Gastrocnemius medialis (tissue), 4 donors: ENCODE measurements at regions not wholly inside any gene's neighbourhood (a gene's known extent, or its start where the extent isn't known, plus 50 kb on each side); places are given as distances from the start of the nearest gene placed in this dataset.

Source experiments
- ATAC-seq, 2 donors: fragments of 150-250 bp; one replicate each; pipeline ENCODE4 v1.9.1; 2016
- DNase-seq, 2 donors: peaks; one replicate each; pipeline ENCODE4 v3.0.0-alpha.2; 2019
- H3K27ac ChIP-seq, 4 donors: fragments of 200-600 bp; sonication (generic); 1 replicate in 1 of 4; 2 replicates in 3 of 4; pipeline ENCODE4 v1.5.1; 2016 to 2018; ENCODE audit warnings: mild to moderate bottlenecking in 2 of 4, moderate library complexity in 1 of 4
- H3K27me3 ChIP-seq, 3 donors: fragments of 200-600 bp; sonication (generic) in 2 of 3; 1 replicate in 1 of 3; 2 replicates in 2 of 3; pipeline versions ENCODE4 v1.5.1 to v1.6.0; 2016 to 2019; ENCODE audit warnings: mild to moderate bottlenecking in 1 of 3, moderate library complexity in 1 of 3
- H3K36me3 ChIP-seq, 2 donors: fragments of 200-600 bp; sonication (generic) in 1 of 2; one replicate each; pipeline ENCODE4 v1.5.1; 2017 to 2018
- H3K4me1 ChIP-seq, 2 donors: fragments of 200-600 bp; sonication (generic) in 1 of 2; one replicate each; pipeline ENCODE4 v1.5.1; 2016 to 2017; ENCODE audit warnings: mild to moderate bottlenecking in 2 of 2
- H3K4me3 ChIP-seq, 4 donors: fragments of 200-600 bp; sonication (generic) in 3 of 4; 1 replicate in 1 of 4; 2 replicates in 3 of 4; pipeline ENCODE4 v1.5.1; 2016 to 2019; ENCODE audit warnings: mild to moderate bottlenecking in 2 of 4
- H3K9me3 ChIP-seq, 3 donors: fragments of 200-600 bp; sonication (generic) in 2 of 3; 1 replicate in 1 of 3; 2 replicates in 2 of 3; pipeline ENCODE4 v1.5.1; 2016 to 2019
- POLR2A ChIP-seq, 2 donors: fragments of 450-650 bp; IDR thresholded peaks; one replicate each; pipeline ENCODE4 v1.6.1; 2017; ENCODE audit warnings: antibody characterized with exemption in 2 of 2, mild to moderate bottlenecking in 2 of 2, moderate library complexity in 2 of 2
- in situ Hi-C, 4 donors: fragments of 200-750 bp; cut with MboI; loops; one replicate each; pipeline versions ENCODE4 v1.15.0 to v1.8.0; 2017; ENCODE audit warnings: low sequenced_read_pairs in 4 of 4
- intact Hi-C: fragments of 100-400 bp; cut with DNase I; formaldehyde crosslinking; loops from one replicate; pipeline ENCODE4 v1.15.1; 2023; ENCODE audit warnings: low total_unique reads
- TF ChIP-seq, protein P1 (sequence below), 5 experiments: fragments of 450-650 bp in 3 of 5; fragments of 200-600 bp in 2 of 5; sonication (generic) in 2 of 5; IDR thresholded peaks in 4 of 5; conservative IDR thresholded peaks in 1 of 5; 1 replicate in 4 of 5; 2 replicates in 1 of 5; pipeline ENCODE4 v1.5.1; 2016 to 2019; ENCODE audit warnings: antibody characterized with exemption in 5 of 5, mild to moderate bottlenecking in 3 of 5, moderate library complexity in 3 of 5

DNA sequence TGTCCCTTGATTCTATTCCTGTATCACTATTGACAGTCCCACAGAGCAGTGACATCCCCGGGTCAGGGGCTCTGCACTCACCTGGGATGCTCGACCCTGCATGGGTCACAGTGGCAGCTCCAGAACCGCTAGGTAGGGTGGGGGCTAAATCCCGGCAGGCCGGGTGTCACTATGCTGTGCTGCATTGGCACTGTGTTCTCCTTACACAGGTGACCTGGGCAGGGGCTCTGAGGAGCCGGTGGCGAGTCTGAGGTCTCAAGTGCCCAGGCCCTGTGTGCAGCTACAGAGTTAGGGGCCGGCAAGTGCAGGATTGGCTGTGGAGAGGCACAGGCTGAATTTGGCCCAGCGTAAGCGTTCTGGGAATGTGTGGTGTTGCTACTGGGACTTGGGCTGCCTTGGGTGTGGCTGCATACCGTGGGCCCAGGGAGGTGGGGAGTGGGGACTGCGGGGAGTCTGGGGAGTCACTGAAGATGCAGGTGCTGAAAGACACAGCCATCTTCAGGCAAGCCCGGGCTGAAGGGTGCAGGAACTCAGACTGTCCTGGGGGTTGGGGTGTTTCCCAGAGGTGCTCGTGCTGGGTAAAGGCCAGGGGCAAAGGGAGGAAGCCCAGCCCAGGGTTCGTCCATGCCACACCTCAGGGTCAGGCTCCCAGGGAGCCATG is 102.6 kb upstream of the PRR20G start:
- intact Hi-C loops = no loop called here
- TF ChIP-seq, protein P1, sequence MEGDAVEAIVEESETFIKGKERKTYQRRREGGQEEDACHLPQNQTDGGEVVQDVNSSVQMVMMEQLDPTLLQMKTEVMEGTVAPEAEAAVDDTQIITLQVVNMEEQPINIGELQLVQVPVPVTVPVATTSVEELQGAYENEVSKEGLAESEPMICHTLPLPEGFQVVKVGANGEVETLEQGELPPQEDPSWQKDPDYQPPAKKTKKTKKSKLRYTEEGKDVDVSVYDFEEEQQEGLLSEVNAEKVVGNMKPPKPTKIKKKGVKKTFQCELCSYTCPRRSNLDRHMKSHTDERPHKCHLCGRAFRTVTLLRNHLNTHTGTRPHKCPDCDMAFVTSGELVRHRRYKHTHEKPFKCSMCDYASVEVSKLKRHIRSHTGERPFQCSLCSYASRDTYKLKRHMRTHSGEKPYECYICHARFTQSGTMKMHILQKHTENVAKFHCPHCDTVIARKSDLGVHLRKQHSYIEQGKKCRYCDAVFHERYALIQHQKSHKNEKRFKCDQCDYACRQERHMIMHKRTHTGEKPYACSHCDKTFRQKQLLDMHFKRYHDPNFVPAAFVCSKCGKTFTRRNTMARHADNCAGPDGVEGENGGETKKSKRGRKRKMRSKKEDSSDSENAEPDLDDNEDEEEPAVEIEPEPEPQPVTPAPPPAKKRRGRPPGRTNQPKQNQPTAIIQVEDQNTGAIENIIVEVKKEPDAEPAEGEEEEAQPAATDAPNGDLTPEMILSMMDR (IDR thresholded peaks at IDR 0.05 in 4 of 5, conservative IDR thresholded peaks at IDR 0.05 in 1 of 5) = no peak
- TF ChIP-seq POLR2A (IDR thresholded peaks at IDR 0.05) = no peak
- H3K27me3 ChIP-seq = peaks cover 4 to 8% (median 7%) of the 10 kb centered on the region in 3 donors

DNA sequence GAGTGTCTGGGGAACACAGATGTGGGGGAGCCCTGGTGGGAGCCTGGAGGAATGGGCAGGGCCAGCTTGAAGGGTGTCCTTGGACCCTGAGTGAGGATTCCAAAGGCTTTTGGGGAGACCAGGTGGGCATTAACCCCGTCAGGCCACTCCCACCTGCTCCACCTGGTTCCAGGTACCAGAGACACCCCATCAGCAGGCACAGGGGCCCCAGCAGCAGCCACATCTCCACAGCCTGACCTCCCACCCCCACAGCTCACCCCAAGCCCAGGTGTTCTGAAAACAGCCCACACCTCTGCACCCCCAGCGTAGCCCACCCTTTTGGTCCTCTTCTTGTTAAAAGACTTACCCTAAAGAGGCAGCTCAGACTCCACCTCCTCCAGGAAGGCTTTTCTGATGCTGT is 102.1 kb upstream of the PRR20G start:
- H3K4me1 ChIP-seq = no peaks in the 10 kb centered on the region
- H3K27me3 ChIP-seq = peaks cover 4 to 8% (median 7%) of the 10 kb centered on the region in 3 donors
- H3K4me3 ChIP-seq = no peak overlapping the region
- H3K27ac ChIP-seq = no peak overlapping the region
- intact Hi-C loops = no loop called here
- no peaks in the 10 kb centered on the region for H3K9me3 ChIP-seq
- no peaks in the 10 kb centered on the region for H3K36me3 ChIP-seq
- DNase-seq (no peak), ATAC-seq (no peak)
- TF ChIP-seq, protein P1 (IDR thresholded peaks at IDR 0.05 in 4 of 5, conservative IDR thresholded peaks at IDR 0.05 in 1 of 5) = no peak
- no peak for TF ChIP-seq POLR2A (IDR thresholded peaks at IDR 0.05)
- in situ Hi-C loops = no loop called here

More for the DNA sequence above, 102.6 kb upstream of the PRR20G start:
- ATAC-seq (no peak), DNase-seq (no peak)
- Histone ChIP-seq H3K27ac (no peak overlapping the region), H3K36me3 (no peaks in the 10 kb centered on the region), H3K4me3 (no peak overlapping the region), H3K4me1 (no peaks in the 10 kb centered on the region), H3K9me3 (no peaks in the 10 kb centered on the region)
- in situ Hi-C loops = no loop called here

DNA sequence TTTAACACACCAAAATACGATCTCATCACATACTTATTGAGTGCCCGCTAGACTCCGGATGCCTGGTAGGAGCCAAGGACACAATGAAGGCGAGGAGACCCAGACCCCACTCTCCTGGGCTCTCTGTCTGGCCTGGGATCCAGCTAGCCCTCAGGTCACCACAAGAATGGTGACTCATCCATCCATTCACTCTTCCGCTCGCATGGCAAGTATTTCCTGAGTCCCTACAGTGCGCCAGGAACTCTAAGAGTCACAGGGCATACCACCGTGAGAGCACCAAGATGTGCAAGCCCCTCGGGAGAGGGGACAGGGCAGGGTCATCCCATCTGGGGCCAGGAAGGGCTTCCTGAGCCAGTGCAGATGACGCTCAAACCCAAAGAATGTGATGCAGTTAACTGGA is 101.6 kb upstream of the PRR20G start:
- TF ChIP-seq, protein P1 (IDR thresholded peaks at IDR 0.05 in 4 of 5, conservative IDR thresholded peaks at IDR 0.05 in 1 of 5) = no peak
- TF ChIP-seq POLR2A (IDR thresholded peaks at IDR 0.05) = no peak
- no peak for DNase-seq
- ATAC-seq = no peak
- H3K27me3 ChIP-seq = peaks cover 4 to 8% (median 7%) of the 10 kb centered on the region in 3 donors
- no peaks in the 10 kb centered on the region for H3K4me1 ChIP-seq
- H3K27ac ChIP-seq = no peak overlapping the region
- H3K4me3 ChIP-seq = no peak overlapping the region
- no peaks in the 10 kb centered on the region for H3K36me3 ChIP-seq
- H3K9me3 ChIP-seq = no peaks in the 10 kb centered on the region
- in situ Hi-C loops (no loop called here), intact Hi-C loops (no loop called here)

DNA sequence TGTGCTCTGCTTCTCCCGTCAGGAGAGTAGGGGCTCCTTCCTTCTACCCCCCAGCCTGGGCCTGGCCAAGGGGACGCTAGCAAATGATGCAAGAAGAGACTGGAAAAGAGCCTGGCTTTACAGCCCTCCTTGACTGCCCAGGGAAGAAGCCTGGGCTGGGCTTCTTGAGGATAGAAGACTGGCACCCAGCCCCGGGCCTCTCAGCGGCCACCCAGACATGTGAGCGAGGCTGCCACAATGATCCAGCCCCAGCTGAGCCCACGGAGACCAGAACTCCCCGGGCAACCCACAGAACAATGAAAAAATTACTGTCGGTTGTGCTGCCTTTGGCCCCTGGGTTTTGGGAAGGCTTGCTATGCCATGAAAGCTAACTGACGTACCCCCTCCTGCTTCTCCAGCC is 100.6 kb upstream of the PRR20G start:
- TF ChIP-seq, protein P1 (IDR thresholded peaks at IDR 0.05 in 4 of 5, conservative IDR thresholded peaks at IDR 0.05 in 1 of 5) = no peak
- no peak for TF ChIP-seq POLR2A (IDR thresholded peaks at IDR 0.05)
- no peaks in the 10 kb centered on the region for H3K9me3 ChIP-seq
- no peak overlapping the region for H3K4me3 ChIP-seq
- no peaks in the 10 kb centered on the region for H3K36me3 ChIP-seq
- H3K4me1 ChIP-seq = no peaks in the 10 kb centered on the region
- in situ Hi-C loops (no loop called here), intact Hi-C loops (no loop called here)
- DNase-seq (no peak), ATAC-seq (no peak)
- H3K27me3 ChIP-seq = peaks cover 4 to 8% (median 7%) of the 10 kb centered on the region in 3 donors
- no peak overlapping the region for H3K27ac ChIP-seq
